GM12878 (cell line): ENCODE measurements at regions not wholly inside any gene's neighbourhood (a gene's known extent, or its start where the extent isn't known, plus 50 kb on each side); places are given as distances from the start of the nearest gene placed in this dataset.

Source experiments
- ATAC-seq: fragments of 200-7000 bp; cut with Tn5 transposase; 3 replicates; pipeline ENCODE4 v1.9.1; 2020; ENCODE audit warnings: mild to moderate bottlenecking, moderate library complexity
- BruUV-seq: library from RNA; stranded (reverse); fragments of 400-500 nt; replicated peaks from 2 replicates; lab custom pipeline; 2021; lab: Mats Ljungman, UMichigan
- CTCF ChIA-PET: fragments of 300-600 bp; sonication (Branson Sonifier 250); formaldehyde crosslinking; extraction: SDS; loops from one replicate; lab custom pipeline; 2021; ENCODE audit warnings: inconsistent platforms; lab: Yijun Ruan, JAX
- POLR2A ChIA-PET: fragments of 350-600 bp; formaldehyde crosslinking; extraction: SDS; loops from one replicate; lab custom pipeline; 2021; ENCODE audit warnings: inconsistent platforms; lab: Charles Lee
- RAD21 ChIA-PET: fragments of 300-600 bp; sonication (Branson Sonifier 250); formaldehyde crosslinking; loops from one replicate; lab custom pipeline; 2023; ENCODE audit warnings: antibody characterized with exemption; ENCODE audit not compliant: unreplicated experiment; lab: Charles Lee
- SMC1A ChIA-PET: fragments of 300-600 bp; sonication (Branson Sonifier 250); formaldehyde crosslinking; loops from one replicate; lab custom pipeline; 2023; ENCODE audit not compliant: unreplicated experiment, uncharacterized antibody; lab: Charles Lee
- DNase-seq: peaks from one replicate; pipeline ENCODE4 v3.0.0-alpha.2; 2011; ENCODE audit warnings: low read depth, low spot score
- FAIRE-seq: peaks from 3 replicates; lab custom pipeline; 2011; peaks lifted over from hg19 to GRCh38; lab: Jason Lieb, UNC
- H2AFZ ChIP-seq: 2 replicates; pipeline ENCODE4 v1.6.0; 2011; ENCODE audit warnings: low read depth, low read length, control low read depth; ENCODE audit not compliant: control insufficient read depth
- H3K27ac ChIP-seq: 2 replicates; pipeline ENCODE4 v1.5.1; 2011; ENCODE audit warnings: control low read depth; ENCODE audit not compliant: control insufficient read depth, insufficient read depth
- H3K27me3 ChIP-seq, 2 experiments: replicated peaks in 1 of 2; 2 replicates each; pipeline versions ENCODE4 v1.6.0 to v1.6.1; 2011; ENCODE audit warnings: low read length in 1 of 2; ENCODE audit not compliant: control insufficient read depth in 2 of 2, insufficient read depth in 2 of 2
- H3K36me3 ChIP-seq, 2 experiments: 2 replicates each; pipeline ENCODE4 v1.5.1; 2011; ENCODE audit warnings: low read length in 1 of 2; ENCODE audit not compliant: control insufficient read depth in 2 of 2, insufficient read depth in 2 of 2
- H3K4me1 ChIP-seq: 2 replicates; pipeline ENCODE4 v1.6.1; 2011; ENCODE audit warnings: mild to moderate bottlenecking, low read length, moderate library complexity, mixed read lengths; ENCODE audit not compliant: control insufficient read depth, insufficient read depth
- H3K4me2 ChIP-seq: 2 replicates; pipeline ENCODE4 v1.6.0; 2011; ENCODE audit warnings: control low read depth; ENCODE audit not compliant: control insufficient read depth, insufficient read depth
- H3K4me3 ChIP-seq: fragments of 200-600 bp; sonication (generic); 2 replicates; pipeline ENCODE4 v1.5.1; 2016
- H3K79me2 ChIP-seq: 2 replicates; pipeline ENCODE4 v1.6.0; 2011; ENCODE audit warnings: low read length; ENCODE audit not compliant: control insufficient read depth, insufficient read depth
- H3K9ac ChIP-seq: 2 replicates; pipeline ENCODE4 v1.8.0; 2011; ENCODE audit warnings: low read length, control low read depth, mixed read lengths; ENCODE audit not compliant: control insufficient read depth, insufficient read depth
- H3K9me3 ChIP-seq: replicated peaks from 3 replicates; pipeline ENCODE4 v1.5.1; 2011; ENCODE audit warnings: mild to moderate bottlenecking, low read length; ENCODE audit not compliant: control insufficient read depth, insufficient read depth
- H4K20me1 ChIP-seq: 2 replicates; pipeline ENCODE4 v1.6.0; 2011; ENCODE audit not compliant: control insufficient read depth, insufficient read depth
- BCL11A ChIP-seq: IDR thresholded peaks from 2 replicates; pipeline ENCODE4 v1.6.1; 2011; ENCODE audit warnings: low read depth, low read length
- EP300 ChIP-seq, 2 experiments: fragments of 150-350 bp in 1 of 2; IDR thresholded peaks; 2 replicates each; pipeline ENCODE4 v1.6.1; 2011 to 2012; ENCODE audit warnings: low read depth in 2 of 2, low read length in 2 of 2, borderline replicate concordance in 1 of 2, improper control_type of control experiment in 1 of 2, inconsistent platforms in 1 of 2; ENCODE audit not compliant: control insufficient read depth in 1 of 2
- ETV6 ChIP-seq, 2 experiments: fragments of 450-650 bp in 1 of 2; IDR thresholded peaks in 1 of 2; conservative IDR thresholded peaks in 1 of 2; 2 replicates each; pipeline ENCODE4 v1.6.1; 2014; ENCODE audit warnings: antibody characterized with exemption in 1 of 2, borderline replicate concordance in 1 of 2, low read depth in 1 of 2, mild to moderate bottlenecking in 1 of 2, moderate library complexity in 1 of 2
- IKZF2 ChIP-seq, 2 experiments: fragments of 450-650 bp; IDR thresholded peaks; 2 replicates each; pipeline ENCODE4 v1.6.1; 2017; ENCODE audit warnings: mild to moderate bottlenecking in 2 of 2, moderate library complexity in 2 of 2
- MEF2A ChIP-seq: IDR thresholded peaks from 2 replicates; pipeline ENCODE4 v1.6.1; 2011; ENCODE audit warnings: low read depth, mild to moderate bottlenecking, low read length, moderate library complexity; ENCODE audit not compliant: insufficient read depth
- PKNOX1 ChIP-seq: fragments of 450-650 bp; IDR thresholded peaks from 2 replicates; pipeline ENCODE4 v1.6.1; 2016; ENCODE audit warnings: mild to moderate bottlenecking
- ZBTB33 ChIP-seq: fragments of 450-650 bp; IDR thresholded peaks from 2 replicates; pipeline ENCODE4 v1.6.1; 2017; ENCODE audit warnings: mild to moderate bottlenecking
- ZNF274 ChIP-seq: IDR thresholded peaks from one replicate; pipeline ENCODE4 v1.8.0; 2011; ENCODE audit not compliant: insufficient read length, insufficient read depth
- ZNF592 ChIP-seq: fragments of 450-650 bp; IDR thresholded peaks from 2 replicates; pipeline ENCODE4 v1.6.1; 2017; ENCODE audit warnings: mild to moderate bottlenecking, moderate library complexity
- WGBS: methylation state at CpG from one replicate; pipeline ENCODE4 v1.1.6; 2016; ENCODE audit warnings: low lambda C conversion rate; ENCODE audit not compliant: insufficient replicate concordance, insufficient coverage; ENCODE audit errors: missing lambda C conversion rate; 5-methylcytosine and 5-hydroxymethylcytosine counted together
- in situ Hi-C: fragments of 300-500 bp; cut with MboI; formaldehyde crosslinking; loops from 9 replicates; pipeline ENCODE4 v1.14.3; 2018; ENCODE audit warnings: mixed read lengths
- intact Hi-C: fragments of 100-400 bp; cut with micrococcal nuclease; formaldehyde crosslinking; loops from one replicate; pipeline ENCODE4 v1.14.2; 2022; ENCODE audit not compliant: unreplicated experiment

- TF ChIP-seq PKNOX1 (0 out of 2 replicates have a peak, but pooled peaks have one; percentile 8), EP300 (IDR thresholded peaks at IDR 0.05; ENCODE audit: borderline replicate concordance in 1 of 2, control insufficient read depth in 1 of 2, low read depth in 2 of 2, low read length in 2 of 2) (peak in 1 of 2 experiments; percentile 75; a peak in 2 of 4 replicates), IKZF2 (IDR thresholded peaks at IDR 0.05) (peak; percentile 25 to 51; a peak in 2 of 4 replicates)
- TF ChIP-seq, all 136 proteins: peak for 15
Measured at GRCh38 chr3:31227131-31227562, 305.6 kb upstream of the STT3B start (continued).

- Histone ChIP-seq H3K27me3 (no peaks in the 10 kb centered on the region), H3K79me2 (no peaks in the 10 kb centered on the region; the same call in 1 of the 2 replicates), H3K4me3 (no peak overlapping the region), H3K9ac (peak overlapping the region; percentile 6; the same call in 1 of the 2 replicates), H3K4me1 (peaks cover 51% of the 10 kb centered on the region), H3K4me2 (no peak overlapping the region; the same call in 1 of the 2 replicates), H3K9me3 (peaks cover 6% of the 10 kb centered on the region; the same call in 2 of the 3 replicates), H2AFZ (peak overlapping the region; percentile 66), H3K36me3 (no peaks in the 10 kb centered on the region; a peak in 1 of 4 replicates), H3K27ac (peak overlapping the region; percentile 74), H4K20me1 (no peaks in the 10 kb centered on the region)
- POLR2A ChIA-PET, result interaction anchor here (1.2 to 11.3 kb wide), 4 partner anchors 10 to 162 kb away, joined by 4 to 109 read pairs (median 12); no protein-coding TSS in a partner anchor
- RAD21 ChIA-PET, result interaction anchor here (0.5 to 20.2 kb wide), 3 partner anchors 12 to 251 kb away, joined by 3 to 381 read pairs (median 4); no protein-coding TSS in a partner anchor
- 33% methylated on average over 3 of the region's 3 CpGs for WGBS
- intact Hi-C loops, result no loop called here
- BruUV-seq, result no TSS peak
- no peak for DNase-seq
- FAIRE-seq, result no peak
- in situ Hi-C loops, result no loop called here
- SMC1A ChIA-PET, result interaction anchor here (0.6 to 14.7 kb wide), 7 partner anchors 11 to 301 kb away, joined by 4 to 378 read pairs (median 18); partner anchors contain the start of gene STT3B
- CTCF ChIA-PET, result interaction anchor here (0.9 to 3.6 kb wide), 3 partner anchors 11 to 20 kb away, joined by 3 to 24 read pairs (median 17); no protein-coding TSS in a partner anchor
- peak; percentile 29 for ATAC-seq
- no peak for TF ChIP-seq ZNF274
- no peak for TF ChIP-seq ZBTB33
- 0 out of 2 replicates have a peak, but pooled peaks have one; percentile 39 for TF ChIP-seq BCL11A
- no peak for TF ChIP-seq ZNF592
- 0 out of 4 replicates have a peak, but pooled peaks of 1 of the 2 experiments have one; percentile 30 for TF ChIP-seq ETV6 (conservative IDR thresholded peaks at IDR 0.05 in 1 of 2, IDR thresholded peaks at IDR 0.05 in 1 of 2; ENCODE audit: borderline replicate concordance in 1 of 2, low read depth in 1 of 2)
- TF ChIP-seq MEF2A, result peak; percentile 7; the same call in 1 of the 2 replicates
Measured at GRCh38 chr3:31230425-31231223, 302.1 kb upstream of the STT3B start.
